Suprapubic skin (tissue), 3 donors: ENCODE measurements at regions not wholly inside any gene's neighbourhood (a gene's known extent, or its start where the extent isn't known, plus 50 kb on each side); places are given as distances from the start of the nearest gene placed in this dataset.

Source experiments
- EP300 ChIP-seq: sonication (generic); formaldehyde crosslinking; IDR thresholded peaks from one replicate; pipeline ENCODE4 v1.6.1; 2017; ENCODE audit warnings: antibody characterized with exemption
- POLR2A ChIP-seq, 2 donors: fragments of 450-650 bp; IDR thresholded peaks; one replicate each; pipeline ENCODE4 v1.6.1; 2017; ENCODE audit warnings: antibody characterized with exemption in 2 of 2, mild to moderate bottlenecking in 2 of 2, moderate library complexity in 2 of 2
- TF ChIP-seq, protein P1 (sequence below), 2 donors: fragments of 200-600 bp in 1 of 2; fragments of 450-650 bp in 1 of 2; sonication (generic) in 1 of 2; IDR thresholded peaks; one replicate each; pipeline ENCODE4 v1.5.1; 2016 to 2019; ENCODE audit warnings: antibody characterized with exemption in 2 of 2, mild to moderate bottlenecking in 1 of 2, moderate library complexity in 1 of 2

DNA sequence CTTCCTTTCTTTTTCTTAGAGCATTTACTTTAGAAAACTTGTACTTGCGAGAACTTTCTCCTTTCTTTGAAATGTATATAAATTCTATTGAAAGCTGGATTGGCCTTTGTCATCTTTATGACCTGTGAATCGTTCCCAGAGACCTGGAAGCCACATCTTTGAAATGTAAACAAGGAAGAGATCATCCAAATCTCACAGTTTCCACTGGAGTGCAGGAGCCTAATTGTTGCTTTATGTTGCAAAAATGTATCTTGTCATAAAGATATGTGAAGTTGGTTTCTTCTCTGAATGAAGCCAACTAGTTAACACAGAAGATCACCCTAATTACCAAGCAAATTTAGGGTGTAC is 1101.8 kb downstream of the TAF11L14 start:
- TF ChIP-seq, protein P1, sequence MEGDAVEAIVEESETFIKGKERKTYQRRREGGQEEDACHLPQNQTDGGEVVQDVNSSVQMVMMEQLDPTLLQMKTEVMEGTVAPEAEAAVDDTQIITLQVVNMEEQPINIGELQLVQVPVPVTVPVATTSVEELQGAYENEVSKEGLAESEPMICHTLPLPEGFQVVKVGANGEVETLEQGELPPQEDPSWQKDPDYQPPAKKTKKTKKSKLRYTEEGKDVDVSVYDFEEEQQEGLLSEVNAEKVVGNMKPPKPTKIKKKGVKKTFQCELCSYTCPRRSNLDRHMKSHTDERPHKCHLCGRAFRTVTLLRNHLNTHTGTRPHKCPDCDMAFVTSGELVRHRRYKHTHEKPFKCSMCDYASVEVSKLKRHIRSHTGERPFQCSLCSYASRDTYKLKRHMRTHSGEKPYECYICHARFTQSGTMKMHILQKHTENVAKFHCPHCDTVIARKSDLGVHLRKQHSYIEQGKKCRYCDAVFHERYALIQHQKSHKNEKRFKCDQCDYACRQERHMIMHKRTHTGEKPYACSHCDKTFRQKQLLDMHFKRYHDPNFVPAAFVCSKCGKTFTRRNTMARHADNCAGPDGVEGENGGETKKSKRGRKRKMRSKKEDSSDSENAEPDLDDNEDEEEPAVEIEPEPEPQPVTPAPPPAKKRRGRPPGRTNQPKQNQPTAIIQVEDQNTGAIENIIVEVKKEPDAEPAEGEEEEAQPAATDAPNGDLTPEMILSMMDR (IDR thresholded peaks at IDR 0.05): no peak
- TF ChIP-seq POLR2A (IDR thresholded peaks at IDR 0.05): no peak
- TF ChIP-seq EP300: no peak
